ENCODE measurements at regions not wholly inside any gene's neighbourhood (a gene's known extent, or its start where the extent isn't known, plus 50 kb on each side); places are given as distances from the start of the nearest gene placed in this dataset.

GRCh38 chr18:10322435-10322834 is 132.0 kb upstream of the APCDD1 start:
- no peak overlapping the region for H3K27ac ChIP-seq (ENCODE audit: low read depth)
- peaks cover 6% of the 10 kb centered on the region for H3K36me3 Mint-ChIP-seq (ENCODE audit: low read depth)
- H3K4me3 ChIP-seq = no peak overlapping the region
- ATAC-seq (no peak), DNase-seq (ENCODE audit: low spot score) (no peak)
- H3K4me1 Mint-ChIP-seq = peaks cover 17% of the 10 kb centered on the region
- H4K20me1 ChIP-seq (replicated peaks; ENCODE audit: insufficient read depth) = no peaks in the 10 kb centered on the region
- no peak overlapping the region for H2AFZ ChIP-seq
- H3K4me1 ChIP-seq (ENCODE audit: insufficient read depth) = no peaks in the 10 kb centered on the region
- peaks cover 7% of the 10 kb centered on the region for H3K27me3 Mint-ChIP-seq (ENCODE audit: insufficient read depth, low read depth, poor library complexity)
- no peak overlapping the region for H3K27ac Mint-ChIP-seq
- peaks cover 7% of the 10 kb centered on the region for H3K9me3 Mint-ChIP-seq
- no peak overlapping the region for H3K4me2 ChIP-seq
- no peak overlapping the region for H3K4me3 Mint-ChIP-seq
- no peaks in the 10 kb centered on the region for H3K79me2 ChIP-seq (replicated peaks; ENCODE audit: insufficient read depth)
- TF ChIP-seq ZNF462 (CRISPR knock-in tag; IDR thresholded peaks at IDR 0.05) (no peak), REST (IDR thresholded peaks at IDR 0.05; ENCODE audit: unreplicated experiment) (no peak), CREB1 (CRISPR knock-in tag; IDR thresholded peaks at IDR 0.05; ENCODE audit: low read depth) (no peak), ZNF331 (CRISPR knock-in tag; IDR thresholded peaks at IDR 0.05; ENCODE audit: low read depth) (no peak), EZH2 (IDR thresholded peaks at IDR 0.05; ENCODE audit: low read depth, unreplicated experiment) (no peak), EZH2phosphoT487 (IDR thresholded peaks at IDR 0.05; ENCODE audit: unreplicated experiment) (no peak), ETS1 (IDR thresholded peaks at IDR 0.05) (no peak)
- no peaks in the 10 kb centered on the region for H3K9me2 ChIP-seq (ENCODE audit: insufficient read depth)
- H3F3A ChIP-seq (replicated peaks; ENCODE audit: low read depth) = no peaks in the 10 kb centered on the region
- H3K27me3 ChIP-seq (ENCODE audit: insufficient read depth) = no peaks in the 10 kb centered on the region
- H3K36me3 ChIP-seq (ENCODE audit: insufficient read depth) = no peaks in the 10 kb centered on the region
